ENCODE measurements at regions not wholly inside any gene's neighbourhood (a gene's known extent, or its start where the extent isn't known, plus 50 kb on each side); places are given as distances from the start of the nearest gene placed in this dataset.

GRCh38 chr10:33556103-33556502, 221.6 kb upstream of the NRP1 start:
- no peaks in the 10 kb centered on the region for H4K20me1 ChIP-seq (ENCODE audit: insufficient read depth, low read length, poor library complexity, severe bottlenecking)
- H3K4me3 ChIP-seq (ENCODE audit: low read length, poor library complexity, severe bottlenecking): no peak overlapping the region
- no peaks in the 10 kb centered on the region for H3K9me3 ChIP-seq (ENCODE audit: insufficient read depth, low read depth, low read length)
- H3K4me1 ChIP-seq (ENCODE audit: insufficient read depth, low read length, poor library complexity, severe bottlenecking): no peaks in the 10 kb centered on the region
- H3F3A ChIP-seq (ENCODE audit: low read depth): no peaks in the 10 kb centered on the region
- H2AFZ ChIP-seq (ENCODE audit: low read length): no peak overlapping the region
- no peaks in the 10 kb centered on the region for H3K79me2 ChIP-seq (ENCODE audit: insufficient read depth, low read length)
- H3K9me2 ChIP-seq (replicated peaks; ENCODE audit: low read depth, low read length): no peaks in the 10 kb centered on the region
- H3K36me3 ChIP-seq (ENCODE audit: insufficient read depth, low read length): no peaks in the 10 kb centered on the region
- no peak overlapping the region for H3K9ac ChIP-seq (ENCODE audit: low read depth, low read length, poor library complexity, severe bottlenecking)
- peaks cover 18% of the 10 kb centered on the region for H3K27me3 ChIP-seq (ENCODE audit: insufficient read depth, low read length, poor library complexity, severe bottlenecking)
- TF ChIP-seq CTCF (conservative IDR thresholded peaks at IDR 0.05; ENCODE audit: low read length) (no peak), EZH2phosphoT487 (IDR thresholded peaks at IDR 0.05; ENCODE audit: borderline replicate concordance) (no peak)
- H3K4me2 ChIP-seq (ENCODE audit: low read depth, low read length, poor library complexity, severe bottlenecking): no peak overlapping the region

- Histone ChIP-seq H3K9ac (ENCODE audit: low read depth, low read length, poor library complexity, severe bottlenecking) (no peak overlapping the region), H3F3A (ENCODE audit: low read depth) (no peaks in the 10 kb centered on the region), H4K20me1 (ENCODE audit: insufficient read depth, low read length, poor library complexity, severe bottlenecking) (no peaks in the 10 kb centered on the region), H3K9me2 (replicated peaks; ENCODE audit: low read depth, low read length) (no peaks in the 10 kb centered on the region), H3K36me3 (ENCODE audit: insufficient read depth, low read length) (no peaks in the 10 kb centered on the region), H3K4me1 (ENCODE audit: insufficient read depth, low read length, poor library complexity, severe bottlenecking) (no peaks in the 10 kb centered on the region), H3K9me3 (ENCODE audit: insufficient read depth, low read depth, low read length) (no peaks in the 10 kb centered on the region), H3K4me3 (ENCODE audit: low read length, poor library complexity, severe bottlenecking) (no peak overlapping the region), H2AFZ (ENCODE audit: low read length) (no peak overlapping the region), H3K4me2 (ENCODE audit: low read depth, low read length, poor library complexity, severe bottlenecking) (no peak overlapping the region), H3K79me2 (ENCODE audit: insufficient read depth, low read length) (no peaks in the 10 kb centered on the region), H3K27me3 (ENCODE audit: insufficient read depth, low read length, poor library complexity, severe bottlenecking) (peaks cover 17% of the 10 kb centered on the region)
- no peak for TF ChIP-seq CTCF (conservative IDR thresholded peaks at IDR 0.05; ENCODE audit: low read length)
- TF ChIP-seq EZH2phosphoT487 (IDR thresholded peaks at IDR 0.05; ENCODE audit: borderline replicate concordance): no peak
These were observed 219.5 kb upstream of the NRP1 start for GRCh38 chr10:33553748-33554571.

GRCh38 chr10:33552290-33552689, 217.8 kb upstream of the NRP1 start:
- Histone ChIP-seq H3K4me1 (ENCODE audit: insufficient read depth, low read length, poor library complexity, severe bottlenecking) (no peaks in the 10 kb centered on the region), H2AFZ (ENCODE audit: low read length) (no peak overlapping the region), H3K4me2 (ENCODE audit: low read depth, low read length, poor library complexity, severe bottlenecking) (no peak overlapping the region), H3F3A (ENCODE audit: low read depth) (no peaks in the 10 kb centered on the region), H3K36me3 (ENCODE audit: insufficient read depth, low read length) (no peaks in the 10 kb centered on the region), H3K9me2 (replicated peaks; ENCODE audit: low read depth, low read length) (no peaks in the 10 kb centered on the region), H3K79me2 (ENCODE audit: insufficient read depth, low read length) (no peaks in the 10 kb centered on the region), H3K4me3 (ENCODE audit: low read length, poor library complexity, severe bottlenecking) (no peak overlapping the region), H3K27me3 (ENCODE audit: insufficient read depth, low read length, poor library complexity, severe bottlenecking) (peaks cover 21% of the 10 kb centered on the region), H4K20me1 (ENCODE audit: insufficient read depth, low read length, poor library complexity, severe bottlenecking) (no peaks in the 10 kb centered on the region), H3K9ac (ENCODE audit: low read depth, low read length, poor library complexity, severe bottlenecking) (no peak overlapping the region), H3K9me3 (ENCODE audit: insufficient read depth, low read depth, low read length) (no peaks in the 10 kb centered on the region)
- TF ChIP-seq EZH2phosphoT487 (IDR thresholded peaks at IDR 0.05; ENCODE audit: borderline replicate concordance): no peak
- no peak for TF ChIP-seq CTCF (conservative IDR thresholded peaks at IDR 0.05; ENCODE audit: low read length)
